Astrocyte (in vitro differentiated cells and primary cell): ENCODE measurements at regions not wholly inside any gene's neighbourhood (a gene's known extent, or its start where the extent isn't known, plus 50 kb on each side); places are given as distances from the start of the nearest gene placed in this dataset.

Experiments used
- DNase-seq: peaks from one replicate; pipeline ENCODE4 v3.0.0-alpha.2; 2010; ENCODE audit warnings: low read depth
- FAIRE-seq: peaks from 2 replicates; lab custom pipeline; 2011; peaks lifted over from hg19 to GRCh38; lab: Jason Lieb, UNC
- H2AFZ ChIP-seq: 2 replicates; pipeline ENCODE4 v1.6.0; 2012; ENCODE audit warnings: low read depth, low read length, inconsistent platforms
- H3K27ac ChIP-seq: 2 replicates; pipeline ENCODE4 v1.5.1; 2011; ENCODE audit warnings: low read depth, low read length, inconsistent platforms
- H3K27me3 ChIP-seq: 2 replicates; pipeline ENCODE4 v1.6.0; 2011; ENCODE audit warnings: low read length, inconsistent platforms; ENCODE audit not compliant: insufficient read depth
- H3K36me3 ChIP-seq: 2 replicates; pipeline ENCODE4 v1.5.1; 2011; ENCODE audit warnings: low read length, inconsistent platforms; ENCODE audit not compliant: insufficient read depth
- H3K4me1 ChIP-seq: 2 replicates; pipeline ENCODE4 v1.5.1; 2011; ENCODE audit warnings: low read length, inconsistent platforms; ENCODE audit not compliant: insufficient read depth
- H3K4me2 ChIP-seq: 2 replicates; pipeline ENCODE4 v1.6.0; 2012; ENCODE audit warnings: low read length, inconsistent platforms
- H3K4me3 ChIP-seq: 2 replicates; pipeline ENCODE4 v1.5.1; 2011; ENCODE audit warnings: low read depth, mild to moderate bottlenecking, low read length, inconsistent platforms; ENCODE audit not compliant: insufficient read depth
- H3K79me2 ChIP-seq: 2 replicates; pipeline ENCODE4 v1.6.0; 2012; ENCODE audit warnings: mild to moderate bottlenecking, low read length, inconsistent platforms; ENCODE audit not compliant: insufficient read depth
- H3K9ac ChIP-seq: 2 replicates; pipeline ENCODE4 v1.6.0; 2012; ENCODE audit warnings: mild to moderate bottlenecking, low read length, inconsistent platforms
- H3K9me3 ChIP-seq: 2 replicates; pipeline ENCODE4 v1.5.1; 2012; ENCODE audit warnings: low read depth, mild to moderate bottlenecking, low read length, inconsistent platforms; ENCODE audit not compliant: insufficient read depth
- H4K20me1 ChIP-seq: 2 replicates; pipeline ENCODE4 v1.6.0; 2012; ENCODE audit warnings: low read length, inconsistent platforms; ENCODE audit not compliant: insufficient read depth
- H3K27ac Mint-ChIP-seq: one replicate; pipeline ENCODE4 v1.8.0; 2021; ENCODE audit warnings: mild to moderate bottlenecking, mixed read lengths; ENCODE audit not compliant: unreplicated experiment
- H3K27me3 Mint-ChIP-seq: one replicate; pipeline ENCODE4 v1.8.0; 2021; ENCODE audit warnings: low read depth, mixed read lengths; ENCODE audit not compliant: unreplicated experiment
- H3K36me3 Mint-ChIP-seq: one replicate; pipeline ENCODE4 v1.8.0; 2021; ENCODE audit warnings: low read depth, mixed read lengths; ENCODE audit not compliant: unreplicated experiment
- H3K4me1 Mint-ChIP-seq: one replicate; pipeline ENCODE4 v1.8.0; 2021; ENCODE audit warnings: low read depth, mixed read lengths; ENCODE audit not compliant: unreplicated experiment
- H3K4me3 Mint-ChIP-seq: one replicate; pipeline ENCODE4 v1.8.0; 2021; ENCODE audit warnings: mild to moderate bottlenecking, moderate library complexity, mixed read lengths; ENCODE audit not compliant: unreplicated experiment
- H3K9me3 Mint-ChIP-seq: one replicate; pipeline ENCODE4 v1.8.0; 2021; ENCODE audit warnings: mild to moderate bottlenecking, mixed read lengths; ENCODE audit not compliant: unreplicated experiment
- EZH2 ChIP-seq: IDR thresholded peaks from 2 replicates; pipeline ENCODE4 v1.6.1; 2012; ENCODE audit warnings: mild to moderate bottlenecking, low read length, inconsistent platforms; ENCODE audit not compliant: insufficient read depth
- TF ChIP-seq, protein P1 (sequence below): IDR thresholded peaks from 2 replicates; pipeline ENCODE4 v1.5.1; 2011; ENCODE audit warnings: low read depth, mild to moderate bottlenecking, inconsistent platforms, low read length, moderate library complexity; ENCODE audit not compliant: insufficient read depth

DNA sequence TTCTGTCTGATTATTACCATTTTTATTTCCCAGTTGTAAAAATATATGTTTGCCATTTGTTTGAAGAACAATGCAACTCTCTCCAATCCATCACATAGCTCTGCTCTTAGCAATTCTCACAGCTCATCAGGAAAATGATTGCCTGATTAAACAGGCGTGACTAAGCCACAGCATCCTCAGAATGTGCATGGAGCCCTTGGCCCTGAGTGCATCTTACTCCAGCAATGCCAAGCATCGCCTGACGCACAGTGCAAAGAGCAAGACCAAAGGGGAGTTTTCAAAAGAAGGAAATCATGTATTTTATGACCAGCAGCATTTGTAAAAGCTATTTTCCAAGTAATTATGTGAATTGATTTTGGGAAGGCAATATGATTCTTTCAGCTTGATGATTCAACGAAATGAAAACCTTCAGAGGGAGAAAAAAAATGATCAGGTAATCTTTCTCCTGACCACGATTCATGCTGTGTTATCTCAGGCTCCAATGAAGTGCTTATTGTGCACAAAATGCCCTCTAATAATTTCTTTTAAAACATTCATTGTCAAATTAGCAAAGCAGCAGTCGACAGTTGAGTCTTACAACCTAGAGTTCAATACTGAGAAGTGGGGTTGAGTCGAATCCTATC lies 138.0 kb upstream of the FAM9B start:
- Mint-ChIP-seq H3K4me3 (no peak overlapping the region), H3K27ac (no peak overlapping the region), H3K4me1 (no peaks in the 10 kb centered on the region), H3K27me3 (no peaks in the 10 kb centered on the region), H3K9me3 (peaks cover 5% of the 10 kb centered on the region), H3K36me3 (no peaks in the 10 kb centered on the region)
- Histone ChIP-seq H3K9ac (no peak overlapping the region), H2AFZ (no peak overlapping the region), H3K27ac (no peak overlapping the region), H3K4me3 (no peak overlapping the region), H3K4me2 (no peak overlapping the region), H3K36me3 (no peaks in the 10 kb centered on the region), H3K4me1 (no peaks in the 10 kb centered on the region), H3K79me2 (no peaks in the 10 kb centered on the region), H3K9me3 (no peaks in the 10 kb centered on the region), H3K27me3 (no peaks in the 10 kb centered on the region), H4K20me1 (no peaks in the 10 kb centered on the region)
- peak; percentile 70 for DNase-seq
- peak; percentile 47 for FAIRE-seq
- TF ChIP-seq, protein P1, sequence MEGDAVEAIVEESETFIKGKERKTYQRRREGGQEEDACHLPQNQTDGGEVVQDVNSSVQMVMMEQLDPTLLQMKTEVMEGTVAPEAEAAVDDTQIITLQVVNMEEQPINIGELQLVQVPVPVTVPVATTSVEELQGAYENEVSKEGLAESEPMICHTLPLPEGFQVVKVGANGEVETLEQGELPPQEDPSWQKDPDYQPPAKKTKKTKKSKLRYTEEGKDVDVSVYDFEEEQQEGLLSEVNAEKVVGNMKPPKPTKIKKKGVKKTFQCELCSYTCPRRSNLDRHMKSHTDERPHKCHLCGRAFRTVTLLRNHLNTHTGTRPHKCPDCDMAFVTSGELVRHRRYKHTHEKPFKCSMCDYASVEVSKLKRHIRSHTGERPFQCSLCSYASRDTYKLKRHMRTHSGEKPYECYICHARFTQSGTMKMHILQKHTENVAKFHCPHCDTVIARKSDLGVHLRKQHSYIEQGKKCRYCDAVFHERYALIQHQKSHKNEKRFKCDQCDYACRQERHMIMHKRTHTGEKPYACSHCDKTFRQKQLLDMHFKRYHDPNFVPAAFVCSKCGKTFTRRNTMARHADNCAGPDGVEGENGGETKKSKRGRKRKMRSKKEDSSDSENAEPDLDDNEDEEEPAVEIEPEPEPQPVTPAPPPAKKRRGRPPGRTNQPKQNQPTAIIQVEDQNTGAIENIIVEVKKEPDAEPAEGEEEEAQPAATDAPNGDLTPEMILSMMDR = no peak
- no peak for TF ChIP-seq EZH2

DNA sequence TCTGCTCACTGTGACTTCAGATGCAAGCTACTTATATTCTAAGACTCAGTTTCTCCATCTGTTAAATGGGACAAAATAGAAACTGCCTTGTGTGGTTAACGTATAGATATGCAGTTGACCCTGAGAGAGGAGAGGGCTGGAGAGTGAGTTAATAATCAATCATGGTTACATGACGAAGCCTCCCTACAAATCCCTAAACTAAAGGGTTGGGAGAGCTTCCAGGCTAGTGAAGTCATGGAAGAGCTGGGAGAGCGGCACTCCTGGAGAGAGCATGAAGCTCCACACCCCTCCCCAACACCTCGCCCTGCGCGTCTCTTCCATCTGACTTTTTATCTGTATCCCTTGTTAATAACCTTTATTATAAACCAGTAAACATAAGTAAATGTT lies 138.5 kb upstream of the FAM9B start:
- H2AFZ ChIP-seq = no peak overlapping the region
- H3K4me2 ChIP-seq = no peak overlapping the region
- no peak overlapping the region for H3K4me3 Mint-ChIP-seq
- H4K20me1 ChIP-seq = no peaks in the 10 kb centered on the region
- DNase-seq (no peak), FAIRE-seq (no peak)
- no peaks in the 10 kb centered on the region for H3K36me3 ChIP-seq
- H3K27me3 ChIP-seq = no peaks in the 10 kb centered on the region
- H3K36me3 Mint-ChIP-seq = no peaks in the 10 kb centered on the region
- no peak for TF ChIP-seq EZH2
- TF ChIP-seq, protein P1 = no peak
- H3K27ac Mint-ChIP-seq = no peak overlapping the region
- no peak overlapping the region for H3K4me3 ChIP-seq
- H3K27me3 Mint-ChIP-seq = no peaks in the 10 kb centered on the region
- no peak overlapping the region for H3K9ac ChIP-seq
- no peak overlapping the region for H3K27ac ChIP-seq
- H3K4me1 Mint-ChIP-seq = no peaks in the 10 kb centered on the region
- H3K9me3 Mint-ChIP-seq = peaks cover 5% of the 10 kb centered on the region
- H3K4me1 ChIP-seq = no peaks in the 10 kb centered on the region
- H3K9me3 ChIP-seq = no peaks in the 10 kb centered on the region
- H3K79me2 ChIP-seq = no peaks in the 10 kb centered on the region

DNA sequence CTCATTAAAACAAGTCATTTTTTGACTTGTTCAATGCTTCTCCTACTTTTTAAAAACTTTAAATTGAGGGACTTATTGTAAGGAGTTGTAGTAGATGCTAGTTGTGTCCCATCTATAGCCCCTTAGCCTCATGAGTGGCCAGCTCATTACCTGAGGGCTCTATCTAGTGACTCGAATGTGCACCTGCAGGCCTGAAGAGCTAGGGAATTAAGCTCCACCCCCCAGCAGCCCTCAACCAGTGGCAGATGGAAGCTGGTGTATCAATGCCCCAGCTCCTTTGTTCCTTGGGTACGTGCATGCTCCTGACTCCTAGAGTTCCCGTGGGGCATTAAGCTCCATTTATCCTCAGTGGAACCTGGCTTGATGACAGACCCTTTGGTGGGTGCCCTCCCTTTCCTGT lies 146.7 kb upstream of the FAM9B start:
- H3K4me1 Mint-ChIP-seq = peaks cover 15% of the 10 kb centered on the region

More for the DNA sequence above, 146.7 kb upstream of the FAM9B start:
- Mint-ChIP-seq H3K27me3 (no peaks in the 10 kb centered on the region), H3K9me3 (no peaks in the 10 kb centered on the region), H3K27ac (no peak overlapping the region), H3K36me3 (no peaks in the 10 kb centered on the region), H3K4me3 (no peak overlapping the region)
- no peak for DNase-seq
- Histone ChIP-seq H3K27ac (no peak overlapping the region), H3K27me3 (no peaks in the 10 kb centered on the region), H3K4me2 (no peak overlapping the region), H3K9me3 (no peaks in the 10 kb centered on the region), H3K9ac (no peak overlapping the region), H3K79me2 (no peaks in the 10 kb centered on the region), H2AFZ (no peak overlapping the region), H3K36me3 (no peaks in the 10 kb centered on the region), H3K4me3 (no peak overlapping the region), H3K4me1 (no peaks in the 10 kb centered on the region), H4K20me1 (no peaks in the 10 kb centered on the region)
- TF ChIP-seq EZH2 = no peak
- TF ChIP-seq, protein P1 = no peak
- peak; percentile 80 for FAIRE-seq
